ENCODE measurements at regions not wholly inside any gene's neighbourhood (a gene's known extent, or its start where the extent isn't known, plus 50 kb on each side); places are given as distances from the start of the nearest gene placed in this dataset.
"Not testable (repeated sequence)": the region's sequence is repeated elsewhere in the genome, so short reads cannot be mapped to it uniquely, and the experiment has no call there.

DNA sequence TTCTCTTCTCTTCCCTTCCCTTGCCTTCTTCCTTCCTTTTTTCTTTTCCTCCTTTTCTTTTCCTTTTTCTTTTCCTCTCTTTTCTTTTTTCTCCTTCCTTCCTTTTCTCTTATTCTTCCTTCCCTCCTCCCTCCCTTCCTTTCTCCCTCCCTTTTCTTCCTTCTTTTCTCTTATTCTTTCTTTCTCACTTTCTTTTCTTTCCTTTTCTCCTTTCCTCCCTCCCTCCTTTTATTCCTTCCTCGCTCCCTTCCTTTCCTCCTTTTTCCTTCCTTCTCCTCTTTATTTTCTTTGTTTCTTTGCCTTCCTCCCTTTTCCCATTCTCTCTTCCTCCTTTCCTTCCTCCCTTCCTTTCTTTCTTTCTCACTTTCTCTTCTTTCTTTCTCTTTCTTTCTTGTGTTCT, 146.1 kb downstream of the ZNF92 start:
- not testable (repeated sequence) for DNase-seq

DNA sequence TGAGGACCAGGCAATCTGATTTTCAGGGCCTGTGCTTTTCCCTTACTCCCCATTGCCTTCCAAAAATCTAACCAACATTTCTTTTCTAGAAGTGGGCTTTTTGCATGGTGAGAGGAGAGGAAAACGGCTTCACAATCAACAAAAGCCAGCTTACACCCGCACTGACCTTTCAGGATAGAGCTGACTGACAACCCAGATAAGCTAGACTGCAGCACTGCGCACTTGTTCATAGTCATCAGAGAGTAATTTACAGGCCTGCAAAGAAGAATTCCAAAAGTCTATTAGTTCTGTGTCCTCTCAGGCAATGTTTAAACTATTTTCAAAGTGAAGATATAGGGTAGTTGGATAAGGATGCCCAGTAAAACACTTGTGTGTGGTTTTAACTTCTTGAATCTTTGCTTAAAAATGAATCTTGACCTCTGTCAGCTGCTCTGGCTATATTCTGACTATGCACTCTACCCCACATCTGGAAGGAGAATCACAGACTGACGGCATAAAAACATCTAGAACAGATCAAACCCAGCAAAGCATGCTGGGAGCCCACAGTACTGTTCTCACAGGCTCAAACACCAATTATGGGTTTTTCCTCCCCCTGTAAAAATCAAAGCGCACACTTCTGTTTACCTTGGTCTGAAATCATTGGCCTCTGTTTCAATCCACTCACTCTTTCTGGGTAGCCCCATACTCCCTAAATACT, 172.0 kb downstream of the ZNF92 start:
- DNase-seq = not testable (repeated sequence)

DNA sequence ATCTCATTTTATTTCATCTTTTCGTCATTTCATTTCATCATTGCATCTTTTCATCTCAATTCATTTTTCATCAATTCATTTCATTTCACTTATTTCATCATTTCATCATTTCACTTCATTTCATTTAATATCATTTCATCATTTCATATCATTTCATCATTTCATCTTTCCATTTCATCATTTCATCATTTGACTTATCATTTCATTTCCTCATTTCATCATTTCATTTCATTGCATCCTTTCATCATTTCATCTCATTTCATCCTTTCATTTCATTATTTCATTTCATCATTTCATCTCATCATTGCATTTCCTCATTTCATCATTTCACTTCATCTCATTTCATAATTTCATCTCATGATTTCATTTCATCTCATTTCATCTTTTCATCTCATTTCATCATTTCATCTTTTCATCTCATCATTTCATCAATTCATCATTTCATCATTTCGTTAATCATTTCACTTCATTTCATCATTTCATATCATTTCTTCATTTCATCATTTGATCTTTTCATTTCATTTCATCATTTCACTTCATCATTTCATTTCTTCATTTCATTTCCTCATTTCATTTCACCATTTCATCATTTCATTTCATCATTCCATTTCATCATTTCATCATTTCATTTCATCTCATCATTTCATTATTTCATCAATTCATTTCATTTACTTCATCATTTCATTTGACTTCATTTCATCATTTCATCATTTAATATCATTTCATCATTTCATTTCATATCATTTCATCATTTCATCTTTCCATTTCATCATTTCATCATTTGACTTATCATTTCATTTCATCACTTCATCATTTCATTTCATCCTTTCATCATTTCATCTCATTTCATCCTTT, 176.2 kb downstream of the ZNF92 start:
- DNase-seq = not testable (repeated sequence)

DNA sequence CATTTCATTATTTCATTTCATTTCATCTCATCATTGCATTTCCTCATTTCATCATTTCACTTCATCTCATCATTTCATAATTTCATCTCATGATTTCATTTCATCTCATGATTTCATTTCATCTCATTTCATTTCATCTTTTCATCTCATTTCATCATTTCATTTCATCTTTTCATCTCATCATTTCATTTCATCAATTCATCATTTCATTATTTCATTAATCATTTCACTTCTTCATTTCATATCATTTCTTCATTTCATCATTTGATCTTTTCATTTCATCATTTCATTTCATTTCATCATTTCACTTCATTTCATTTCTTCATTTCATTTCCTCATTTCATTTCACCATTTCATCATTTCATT, 176.8 kb downstream of the ZNF92 start:
- DNase-seq = not testable (repeated sequence)

DNA sequence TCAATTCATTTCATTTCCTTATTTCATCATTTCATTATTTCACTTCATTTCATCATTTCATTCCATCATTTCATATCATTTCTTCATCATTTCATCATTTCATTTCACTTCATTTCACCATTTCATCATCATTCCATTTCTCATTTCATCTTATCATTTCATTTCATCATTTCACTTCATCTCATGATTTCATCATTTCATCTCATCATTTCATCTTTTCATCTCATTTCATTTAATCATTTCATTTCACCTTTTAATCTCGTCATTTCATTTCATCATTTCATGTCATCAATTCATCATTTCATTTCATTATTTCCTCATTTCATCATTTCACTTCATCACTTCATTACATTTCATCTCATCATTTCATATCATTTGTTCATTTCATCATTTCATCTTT, 177.4 kb downstream of the ZNF92 start:
- not testable (repeated sequence) for DNase-seq

DNA sequence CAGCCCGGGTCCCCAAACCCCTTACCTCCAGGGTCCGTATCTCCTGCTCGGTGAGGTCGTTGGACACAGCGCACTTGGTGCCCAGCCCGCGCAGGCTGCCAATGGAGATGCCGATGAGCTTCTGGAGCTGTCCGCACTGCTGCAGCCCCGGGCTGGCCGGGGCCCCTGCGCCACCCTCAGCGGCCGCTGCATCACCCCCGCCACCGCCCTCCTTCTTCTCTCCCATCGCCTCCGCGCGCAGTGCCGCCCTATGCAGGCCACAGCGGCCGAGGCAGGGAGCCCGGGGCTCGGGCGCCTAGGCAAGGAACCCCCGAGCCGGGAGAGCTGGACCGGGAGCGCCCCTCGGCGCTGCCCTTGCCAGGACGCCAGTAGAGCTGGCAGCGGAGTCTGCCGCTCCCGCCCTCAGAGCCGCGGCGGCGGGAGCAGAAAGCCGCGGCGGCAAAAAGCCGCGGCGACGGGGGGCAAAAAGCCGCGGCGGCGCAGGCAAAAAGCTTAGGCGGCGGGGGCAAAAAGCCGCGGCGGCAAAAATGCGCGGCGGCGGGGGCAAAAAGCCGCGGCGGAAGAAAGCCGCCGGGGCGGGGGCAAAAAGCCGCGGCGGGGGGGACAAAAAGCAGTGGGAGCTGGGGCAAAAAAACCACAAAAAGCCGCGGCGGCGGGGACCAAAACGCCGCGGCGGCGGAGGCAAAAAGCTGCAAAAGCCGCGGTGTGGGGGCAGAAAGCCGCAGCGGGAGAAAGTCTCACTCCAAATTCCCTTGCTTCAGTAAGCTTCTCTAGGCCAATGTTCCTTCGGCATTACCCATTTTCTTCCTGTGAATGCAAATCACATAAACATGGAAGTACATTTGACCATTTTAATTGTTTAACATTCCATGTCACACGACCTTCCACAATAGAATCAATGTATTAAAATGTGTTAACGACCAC, 181.2 kb downstream of the ZNF92 start:
- not testable (repeated sequence) for DNase-seq

DNA sequence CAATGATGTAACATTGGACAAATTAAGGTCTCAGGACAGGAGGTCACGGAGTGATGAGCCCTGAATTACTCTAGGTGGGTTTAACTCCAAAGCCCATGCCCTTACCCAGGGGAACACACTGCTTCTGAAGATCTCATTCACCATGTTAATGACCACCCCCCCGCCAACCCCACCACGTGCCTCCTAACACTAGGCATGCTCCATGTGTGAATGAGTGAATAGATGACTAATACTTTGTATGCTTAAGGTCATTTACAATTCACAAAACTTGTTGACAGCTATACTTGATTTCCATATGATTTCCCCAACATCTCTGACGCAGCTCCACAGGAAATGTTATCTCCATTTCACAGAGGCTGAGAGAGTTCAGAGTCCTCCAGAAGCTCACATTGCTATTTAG, 184.9 kb downstream of the ZNF92 start:
- not testable (repeated sequence) for DNase-seq

DNA sequence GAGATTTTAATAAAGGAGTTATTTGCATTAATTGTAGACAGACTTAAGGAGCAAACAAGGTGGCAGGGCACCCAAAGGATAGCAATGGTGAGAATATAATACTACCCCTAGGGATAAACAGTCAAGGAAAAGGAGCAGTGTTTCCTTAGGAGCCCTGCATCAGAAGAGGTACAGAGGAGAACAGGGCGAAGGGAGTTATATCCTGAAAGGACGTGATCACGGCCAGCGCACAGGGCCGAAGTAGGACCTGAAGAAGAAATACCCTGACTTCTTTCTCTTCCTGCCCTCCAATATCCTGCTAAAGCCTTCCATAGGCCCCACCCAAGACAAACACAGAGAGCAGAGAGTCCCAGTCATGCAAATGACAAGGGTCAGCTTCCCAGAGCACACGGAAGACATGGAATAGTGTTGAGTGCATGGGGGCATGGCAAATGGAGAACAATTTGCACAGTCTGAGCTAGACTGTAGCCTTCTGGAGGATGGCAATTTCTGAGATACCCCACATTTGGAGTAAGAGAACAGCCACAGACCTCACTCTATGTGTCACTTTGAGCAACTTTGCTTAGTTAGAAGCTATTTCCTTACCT, 188.2 kb downstream of the ZNF92 start:
- not testable (repeated sequence) for DNase-seq

DNA sequence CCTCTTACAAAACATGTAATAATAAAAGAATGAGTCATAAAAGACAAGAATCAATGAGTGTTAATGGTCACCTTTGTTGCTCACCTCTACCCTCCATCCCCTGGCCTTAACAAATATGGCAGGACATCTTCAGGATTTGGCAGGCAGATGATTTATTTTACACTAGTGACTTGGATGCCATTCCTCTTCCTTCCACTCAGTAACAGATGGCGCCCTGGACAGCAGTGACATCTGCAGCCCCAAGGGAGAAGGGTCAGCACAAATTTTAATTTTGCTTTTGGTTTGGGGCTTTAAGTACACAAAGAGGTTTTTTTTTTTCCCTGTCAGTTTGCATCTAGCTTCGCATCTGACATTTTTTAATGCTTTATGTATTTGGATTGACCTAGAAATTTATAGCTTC, 188.9 kb downstream of the ZNF92 start:
- not testable (repeated sequence) for DNase-seq

DNA sequence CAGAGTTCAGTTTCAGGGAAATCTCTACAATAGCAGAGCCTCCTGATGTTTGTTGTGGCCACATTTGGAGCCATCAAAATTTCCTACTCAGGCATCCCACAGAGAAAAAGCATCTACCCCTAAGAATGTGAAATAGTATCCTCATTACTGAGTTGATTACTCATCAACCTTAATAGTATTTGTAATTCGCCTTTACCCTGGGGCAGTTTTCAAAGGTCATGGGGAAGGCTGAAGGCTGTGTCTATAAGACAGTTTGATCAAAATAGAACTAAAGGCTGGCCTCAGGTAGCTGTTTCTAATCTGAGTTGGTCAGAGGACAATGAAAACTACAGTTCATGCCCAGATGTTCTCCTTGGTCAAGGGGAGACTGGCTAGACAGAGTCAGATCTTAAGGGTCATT, 189.7 kb downstream of the ZNF92 start:
- not testable (repeated sequence) for DNase-seq

DNA sequence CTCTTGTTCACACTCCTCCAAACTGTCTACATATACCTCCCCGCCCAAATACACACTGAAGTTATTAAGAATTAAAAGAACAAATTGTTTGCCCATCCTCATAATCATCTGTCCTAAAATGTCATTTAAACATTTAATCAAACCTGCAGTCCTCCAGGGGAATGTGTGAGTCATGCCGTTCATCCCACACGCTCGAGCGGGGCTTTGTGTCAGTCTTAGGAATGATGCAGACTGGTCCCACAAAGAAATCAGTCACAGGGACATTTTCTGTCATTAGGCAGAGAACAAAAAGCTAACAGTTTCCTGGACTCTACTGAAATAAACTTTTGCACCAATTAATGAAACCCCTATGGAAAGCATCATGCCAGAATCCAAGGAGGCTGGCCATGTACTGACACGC, 194.6 kb downstream of the ZNF92 start:
- DNase-seq = not testable (repeated sequence)

DNA sequence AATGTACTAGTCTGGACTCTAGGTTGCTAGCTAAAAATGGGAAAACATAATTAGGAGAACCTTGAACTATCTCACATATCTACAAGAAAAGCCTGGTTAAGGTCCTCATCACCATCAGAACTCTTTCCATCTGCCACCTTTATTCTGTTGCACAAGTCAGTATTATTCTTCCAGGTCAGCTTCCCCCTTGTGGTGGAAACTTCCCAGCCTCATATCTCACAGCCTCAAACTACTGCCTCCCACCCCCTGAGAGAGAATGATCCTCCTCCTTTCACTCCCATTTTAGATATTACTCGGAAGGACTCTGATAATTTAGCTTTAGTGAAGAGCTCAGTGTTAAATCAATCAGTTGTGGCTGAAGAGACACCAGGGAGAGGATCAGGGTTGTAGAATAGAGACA, 197.3 kb downstream of the ZNF92 start:
- DNase-seq = not testable (repeated sequence)

DNA sequence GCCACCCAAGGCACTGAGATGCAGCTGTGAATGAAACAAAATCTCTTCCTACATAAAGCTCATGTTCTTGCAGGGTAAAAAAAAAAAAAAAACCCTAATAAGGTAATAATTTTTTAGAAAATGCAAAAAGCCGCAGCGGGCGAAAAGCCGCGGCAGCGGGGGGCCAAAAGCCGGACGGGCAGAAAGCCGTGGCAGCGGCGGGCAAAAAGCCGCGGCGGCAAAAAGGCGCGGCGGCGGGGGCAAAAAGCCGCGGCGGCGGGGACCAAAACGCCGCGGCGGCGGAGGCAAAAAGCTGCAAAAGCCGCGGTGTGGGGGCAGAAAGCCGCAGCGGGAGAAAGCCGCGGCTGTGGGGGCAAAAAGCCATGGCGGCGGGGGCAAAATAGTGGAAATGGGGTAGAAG, 198.9 kb downstream of the ZNF92 start:
- DNase-seq = not testable (repeated sequence)

DNA sequence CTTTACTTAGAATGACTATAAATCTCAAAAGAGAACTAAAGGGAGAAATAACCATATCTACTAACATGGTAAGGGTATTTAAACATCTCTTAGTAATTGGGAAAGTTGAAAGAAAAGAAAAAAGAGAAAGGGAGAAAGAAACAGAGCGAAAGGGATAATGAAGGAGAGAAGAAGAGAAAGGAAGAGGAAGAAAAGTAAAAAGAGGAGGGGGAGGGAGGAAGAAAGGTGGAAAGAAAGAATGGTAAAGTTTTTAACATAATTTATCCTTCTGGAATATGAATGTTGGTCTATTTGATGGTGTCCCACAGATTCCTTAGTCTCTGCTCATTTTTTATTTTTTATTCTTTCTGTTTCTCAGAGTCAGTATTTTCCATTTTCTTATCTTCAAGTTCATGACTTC, 202.7 kb downstream of the ZNF92 start:
- DNase-seq = not testable (repeated sequence)

DNA sequence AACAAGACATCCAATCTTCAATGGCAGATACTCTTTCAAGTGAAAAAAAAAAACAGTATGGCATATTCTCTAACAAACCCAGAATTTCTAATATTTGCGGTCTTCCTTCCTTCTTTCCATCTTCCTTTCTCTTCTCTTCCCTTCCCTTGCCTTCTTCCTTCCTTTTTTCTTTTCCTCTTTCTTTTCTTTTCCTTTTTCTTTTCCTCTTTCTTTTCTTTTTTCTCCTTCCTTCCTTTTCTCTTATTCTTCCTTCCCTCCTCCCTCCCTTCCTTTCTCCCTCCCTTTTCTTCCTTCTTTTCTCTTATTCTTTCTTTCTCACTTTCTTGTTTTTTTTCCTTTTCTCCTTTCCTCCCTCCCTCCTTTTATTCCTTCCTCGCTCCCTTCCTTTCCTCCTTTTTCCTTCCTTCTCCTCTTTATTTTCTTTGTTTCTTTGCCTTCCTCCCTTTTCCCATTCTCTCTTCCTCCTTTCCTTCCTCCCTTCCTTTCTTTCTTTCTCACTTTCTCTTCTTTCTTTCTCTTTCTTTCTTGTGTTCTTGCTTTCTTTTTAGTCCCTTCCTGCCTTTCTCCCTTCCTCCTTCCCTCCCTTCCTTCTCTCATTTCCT, 209.0 kb downstream of the ZNF92 start:
- not testable (repeated sequence) for DNase-seq

DNA sequence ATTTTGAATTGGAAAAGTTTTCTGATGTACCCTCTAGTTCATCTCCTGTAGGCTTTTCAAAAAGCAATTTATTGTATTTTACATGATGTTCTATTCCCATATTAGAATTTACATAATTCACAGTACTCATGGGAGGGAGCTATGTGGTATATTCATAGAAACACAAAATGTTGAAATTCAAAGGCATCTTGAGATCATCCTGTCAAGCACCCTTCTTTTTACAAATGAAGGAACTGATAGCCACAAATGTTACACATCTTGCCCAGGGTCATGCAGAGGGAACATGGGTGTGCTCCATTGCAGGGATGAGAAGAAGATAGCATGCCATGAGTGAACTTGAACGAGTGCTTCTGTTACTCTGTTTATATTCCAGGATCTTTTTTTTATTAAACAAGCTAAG, 228.8 kb downstream of the ZNF92 start:
- not testable (repeated sequence) for DNase-seq

DNA sequence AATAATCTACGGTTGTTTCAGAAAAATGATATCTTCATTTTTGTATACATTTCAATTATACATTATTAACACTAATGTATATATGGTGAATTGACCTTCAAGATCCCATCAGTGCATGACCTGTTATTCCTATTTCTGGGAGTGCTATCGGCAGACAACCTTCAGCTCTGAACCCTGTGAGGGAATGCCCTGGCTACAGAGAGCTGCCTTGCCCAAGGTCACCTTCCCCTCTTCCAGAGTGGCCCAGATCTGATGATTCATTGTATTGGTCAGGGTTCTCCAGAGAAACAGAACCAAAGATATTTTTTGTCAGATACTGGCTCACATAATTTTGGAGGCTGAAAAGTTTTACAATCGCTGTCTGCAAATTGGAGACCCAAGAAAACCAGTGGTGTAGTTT, 235.5 kb downstream of the ZNF92 start:
- no peak for DNase-seq

DNA sequence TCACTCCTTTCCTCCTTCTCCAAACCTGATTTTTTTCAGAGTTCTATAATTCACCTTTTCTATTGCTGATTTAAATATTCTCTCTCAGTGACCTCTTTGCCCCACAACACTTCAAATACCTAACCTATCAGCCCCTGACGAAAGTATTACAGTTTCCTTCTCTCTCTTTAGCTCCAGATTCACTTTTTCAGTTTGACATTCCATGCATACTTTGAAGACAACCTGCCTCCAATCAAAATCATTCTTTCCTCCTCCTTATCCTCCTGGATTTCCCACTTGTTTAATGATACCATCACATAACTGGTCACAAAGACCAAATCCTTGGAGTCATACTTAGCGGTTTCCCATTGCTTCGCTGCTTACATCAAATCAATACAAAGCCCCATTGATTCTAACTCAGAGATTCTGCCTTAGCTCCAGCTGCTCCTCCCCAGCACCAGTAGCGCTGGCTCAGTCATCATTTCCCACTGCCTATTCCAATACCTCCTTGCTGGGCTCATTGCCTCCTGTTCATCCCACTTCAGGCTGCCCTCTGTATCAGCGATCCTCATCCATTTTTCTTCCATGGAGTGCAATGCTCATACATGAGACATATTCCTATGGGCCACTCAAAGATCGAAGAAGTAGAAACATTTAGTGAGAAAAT, 240.1 kb downstream of the ZNF92 start:
- DNase-seq = not testable (repeated sequence)

DNA sequence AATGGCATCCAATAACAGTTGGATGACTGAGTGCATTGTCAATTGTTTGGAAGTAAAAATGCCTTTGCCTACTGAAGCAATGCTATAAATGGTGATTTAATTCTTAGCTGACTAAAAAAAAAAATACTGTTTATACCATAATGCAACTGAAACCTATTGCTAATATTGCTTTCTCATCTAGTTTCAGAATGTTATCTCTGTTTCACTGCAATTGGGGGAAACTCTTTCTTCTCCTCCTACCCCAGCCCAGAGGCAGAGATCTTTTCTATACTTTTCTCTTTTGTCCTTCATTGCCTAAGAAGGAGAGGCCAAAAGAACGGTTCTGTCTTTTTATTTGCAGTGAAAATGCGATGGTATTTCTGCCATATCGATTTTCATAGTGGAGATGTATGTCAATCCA, 242.5 kb downstream of the ZNF92 start:
- DNase-seq = not testable (repeated sequence)

DNA sequence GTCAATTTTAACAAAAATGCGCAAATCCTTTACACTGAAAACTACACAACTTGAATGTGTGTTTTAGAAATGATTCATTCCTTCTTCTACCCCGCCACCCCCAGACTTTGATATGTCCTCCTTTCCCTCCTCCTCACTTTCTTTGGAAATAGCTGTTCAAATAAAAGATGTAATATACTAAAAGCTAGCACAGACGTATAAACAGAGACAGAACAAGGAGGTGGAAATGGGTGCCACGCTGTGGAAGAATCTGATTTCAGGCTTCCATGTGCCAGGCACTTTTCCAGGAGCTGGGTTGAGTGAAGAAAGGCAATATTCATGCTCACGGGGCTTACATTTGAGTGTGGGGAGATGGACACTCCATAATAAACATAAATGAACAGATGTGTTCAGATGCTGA, 246.6 kb downstream of the ZNF92 start:
- not testable (repeated sequence) for DNase-seq

DNA sequence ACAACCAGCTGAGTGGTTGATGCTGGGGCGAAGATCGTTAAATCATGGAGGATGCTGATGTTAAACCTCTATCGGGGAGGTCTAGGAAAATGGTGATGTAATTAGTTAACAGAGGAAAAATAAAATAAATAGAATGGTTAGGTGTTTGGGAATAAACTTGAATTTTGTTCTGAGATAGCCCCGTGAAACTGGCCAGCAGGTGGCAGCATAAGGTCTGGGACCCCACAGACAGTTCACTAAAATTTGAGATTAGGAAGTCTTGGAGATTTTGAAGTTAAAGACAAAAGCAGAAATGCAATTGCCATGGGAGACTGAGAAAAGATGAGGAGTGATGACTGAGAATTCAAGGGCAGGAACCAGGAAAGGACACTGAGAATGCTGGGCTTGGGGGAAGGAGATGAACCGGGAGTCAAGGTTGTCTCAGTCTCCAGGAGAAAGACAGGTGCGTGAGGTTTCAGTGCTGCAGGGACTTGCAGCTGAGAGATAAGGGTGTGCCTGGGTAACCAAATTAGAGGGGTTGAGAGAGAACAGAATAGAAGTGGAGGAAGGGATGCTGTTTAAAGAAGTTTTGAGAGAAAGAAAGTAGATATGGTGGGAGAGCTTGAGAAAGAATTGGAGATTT, 248.0 kb downstream of the ZNF92 start:
- peak; percentile 24 to 37 for DNase-seq

Measured in Kasumi-1 (cell line).